ENCODE measurements at regions not wholly inside any gene's neighbourhood (a gene's known extent, or its start where the extent isn't known, plus 50 kb on each side); places are given as distances from the start of the nearest gene placed in this dataset.

- CTCF ChIA-PET, result interaction anchor here (0.7 to 2.5 kb wide), 10 partner anchors 8 to 1243 kb away, joined by 3 to 12 read pairs (median 5); no protein-coding TSS in a partner anchor
- TF ChIP-seq, protein P1, sequence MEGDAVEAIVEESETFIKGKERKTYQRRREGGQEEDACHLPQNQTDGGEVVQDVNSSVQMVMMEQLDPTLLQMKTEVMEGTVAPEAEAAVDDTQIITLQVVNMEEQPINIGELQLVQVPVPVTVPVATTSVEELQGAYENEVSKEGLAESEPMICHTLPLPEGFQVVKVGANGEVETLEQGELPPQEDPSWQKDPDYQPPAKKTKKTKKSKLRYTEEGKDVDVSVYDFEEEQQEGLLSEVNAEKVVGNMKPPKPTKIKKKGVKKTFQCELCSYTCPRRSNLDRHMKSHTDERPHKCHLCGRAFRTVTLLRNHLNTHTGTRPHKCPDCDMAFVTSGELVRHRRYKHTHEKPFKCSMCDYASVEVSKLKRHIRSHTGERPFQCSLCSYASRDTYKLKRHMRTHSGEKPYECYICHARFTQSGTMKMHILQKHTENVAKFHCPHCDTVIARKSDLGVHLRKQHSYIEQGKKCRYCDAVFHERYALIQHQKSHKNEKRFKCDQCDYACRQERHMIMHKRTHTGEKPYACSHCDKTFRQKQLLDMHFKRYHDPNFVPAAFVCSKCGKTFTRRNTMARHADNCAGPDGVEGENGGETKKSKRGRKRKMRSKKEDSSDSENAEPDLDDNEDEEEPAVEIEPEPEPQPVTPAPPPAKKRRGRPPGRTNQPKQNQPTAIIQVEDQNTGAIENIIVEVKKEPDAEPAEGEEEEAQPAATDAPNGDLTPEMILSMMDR (IDR thresholded peaks at IDR 0.05; ENCODE audit: control extremely low read depth, extremely low read depth, low read depth, missing control alignments), result peak; percentile 62
- POLR2A ChIA-PET, result no interaction called here
- no peak for DNase-seq (ENCODE audit: extremely low spot score)
Measured at GRCh38 chr3:104273046-104273649, 1093.6 kb upstream of the ALCAM start.

DNA sequence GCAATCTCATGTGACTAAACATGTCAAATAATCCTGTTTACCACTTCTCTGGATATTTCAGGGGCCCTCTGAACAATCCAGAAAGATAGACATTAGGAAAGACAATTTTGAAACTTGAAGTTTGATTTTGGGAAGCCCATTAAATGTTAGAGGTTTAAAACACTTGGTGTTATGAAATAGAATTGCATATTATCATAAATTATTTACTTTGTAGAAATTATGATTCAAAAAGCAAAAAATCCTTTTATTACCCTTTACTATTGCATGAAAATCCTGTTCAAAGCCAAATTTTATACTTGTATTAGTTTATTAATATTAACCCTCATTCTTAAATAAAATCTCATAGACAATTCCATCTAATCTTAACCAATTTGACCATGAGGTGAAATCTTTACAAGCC lies 1091.5 kb upstream of the ALCAM start:
- ChIA-PET POLR2A (no interaction called here), CTCF (no interaction called here)
- no peak for DNase-seq (ENCODE audit: extremely low spot score)
- TF ChIP-seq, protein P1 (IDR thresholded peaks at IDR 0.05; ENCODE audit: control extremely low read depth, extremely low read depth, low read depth, missing control alignments), result no peak

DNA sequence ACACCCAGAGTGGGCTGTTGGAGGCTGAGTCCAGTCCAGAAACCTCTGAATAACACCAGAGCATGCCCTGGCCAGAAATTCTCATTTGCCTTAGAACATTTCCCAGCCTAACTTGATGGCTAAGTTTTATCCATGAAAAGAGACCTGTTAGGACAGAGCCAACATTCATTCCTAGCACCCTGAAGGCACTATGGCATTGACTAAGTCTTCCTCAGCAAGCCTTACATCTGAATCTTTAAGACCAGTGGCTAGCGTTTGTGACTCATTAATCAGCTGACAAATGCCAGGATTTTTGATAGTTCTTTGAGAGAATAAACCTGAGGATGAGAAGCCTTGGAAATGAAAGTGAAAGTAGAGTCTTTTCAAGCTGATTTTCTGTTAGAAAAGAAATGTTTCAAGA lies 1087.1 kb upstream of the ALCAM start:
- POLR2A ChIA-PET, result no interaction called here
- CTCF ChIA-PET, result interaction anchor here (0.8 kb wide), 1 partner anchor 1239 kb away, joined by 3 read pairs; no protein-coding TSS in a partner anchor
- no peak for DNase-seq (ENCODE audit: extremely low spot score)
- TF ChIP-seq, protein P1 (IDR thresholded peaks at IDR 0.05; ENCODE audit: control extremely low read depth, extremely low read depth, low read depth, missing control alignments), result no peak

GRCh38 chr3:104281713-104282112 lies 1085.0 kb upstream of the ALCAM start:
- DNase-seq (ENCODE audit: extremely low spot score), result no peak
- CTCF ChIA-PET, result interaction anchor here (1.5 to 1.9 kb wide), 2 partner anchors 9 to 13 kb away, joined by 3 to 12 read pairs; no protein-coding TSS in a partner anchor
- POLR2A ChIA-PET, result no interaction called here
- TF ChIP-seq, protein P1 (IDR thresholded peaks at IDR 0.05; ENCODE audit: control extremely low read depth, extremely low read depth, low read depth, missing control alignments), result no peak

GRCh38 chr3:104286645-104287044 lies 1080.1 kb upstream of the ALCAM start:
- TF ChIP-seq, protein P1 (IDR thresholded peaks at IDR 0.05; ENCODE audit: control extremely low read depth, extremely low read depth, low read depth, missing control alignments), result no peak

GRCh38 chr3:104291437-104291851 lies 1075.3 kb upstream of the ALCAM start:
- ChIA-PET POLR2A (no interaction called here), CTCF (interaction anchor here (1.4 kb wide), 1 partner anchor 19 kb away, joined by 3 read pairs; no protein-coding TSS in a partner anchor)
- no peak for DNase-seq (ENCODE audit: extremely low spot score)
- TF ChIP-seq, protein P1 (IDR thresholded peaks at IDR 0.05; ENCODE audit: control extremely low read depth, extremely low read depth, low read depth, missing control alignments), result no peak

More at GRCh38 chr3:104286645-104287044, 1080.1 kb upstream of the ALCAM start:
- POLR2A ChIA-PET, result no interaction called here
- DNase-seq (ENCODE audit: extremely low spot score), result no peak
- CTCF ChIA-PET, result interaction anchor here (1.9 kb wide), 1 partner anchor 13 kb away, joined by 10 read pairs; no protein-coding TSS in a partner anchor

Measured in GM10248 (cell line).